Cardiac septum (tissue), 1 donor: ENCODE measurements at regions not wholly inside any gene's neighbourhood (a gene's known extent, or its start where the extent isn't known, plus 50 kb on each side); places are given as distances from the start of the nearest gene placed in this dataset.

ENCODE experiments used
- DNase-seq: peaks from one replicate; pipeline ENCODE4 v3.0.0-alpha.2; 2020; ENCODE audit warnings: low spot score
- intact Hi-C: fragments of 100-400 bp; cut with DNase I; formaldehyde crosslinking; loops from one replicate; pipeline ENCODE4 v1.14.0; 2022
- donor health status: DM: no; HTN: no; CAD: no.

GRCh38 chr20:19936466-19937200 is 80.5 kb upstream of the NAA20 start:
- DNase-seq = no peak
- intact Hi-C loops = loop anchor here (5.0 to 10.0 kb wide), 2 partner anchors 36 to 122 kb away; no protein-coding TSS in a partner anchor

GRCh38 chr20:19937218-19937617 is 79.9 kb upstream of the NAA20 start:
- peak; percentile 80 for DNase-seq
- intact Hi-C loops = loop anchor here (5.0 to 10.0 kb wide), 2 partner anchors 35 to 122 kb away; no protein-coding TSS in a partner anchor

GRCh38 chr20:19937651-19938420 is 79.3 kb upstream of the NAA20 start:
- intact Hi-C loops = loop anchor here (5.0 to 10.0 kb wide), 2 partner anchors 34 to 123 kb away; no protein-coding TSS in a partner anchor
- DNase-seq = no peak

GRCh38 chr20:19938421-19939090 is 78.6 kb upstream of the NAA20 start:
- intact Hi-C loops = loop anchor here (5.0 to 10.0 kb wide), 2 partner anchors 34 to 124 kb away; no protein-coding TSS in a partner anchor
- DNase-seq = no peak

GRCh38 chr20:19940988-19941460 is 76.1 kb upstream of the NAA20 start:
- intact Hi-C loops = loop anchor here (5.0 kb wide), 1 partner anchor 76 kb away; the partner anchor contains the start of gene NAA20
- no peak for DNase-seq

- intact Hi-C loops = loop anchor here (5.0 kb wide), 1 partner anchor 75 kb away; the partner anchor contains the start of gene NAA20
- no peak for DNase-seq
Observed at GRCh38 chr20:19942611-19943010, 74.6 kb upstream of the NAA20 start.

GRCh38 chr20:19943061-19943521 is 74.1 kb upstream of the NAA20 start:
- DNase-seq = no peak
- intact Hi-C loops = loop anchor here (5.0 kb wide), 1 partner anchor 74 kb away; the partner anchor contains the start of gene NAA20

GRCh38 chr20:19944772-19945459 is 72.2 kb upstream of the NAA20 start:
- no peak for DNase-seq
- intact Hi-C loops = loop anchor here (5.0 kb wide), 2 partner anchors 38 to 72 kb away; partner anchors contain the start of gene NAA20

- DNase-seq = no peak
- intact Hi-C loops = loop anchor here (5.0 kb wide), 1 partner anchor 39 kb away; no protein-coding TSS in a partner anchor
Observed at GRCh38 chr20:19945732-19946670, 71.2 kb upstream of the NAA20 start.

- no peak for DNase-seq
Observed at GRCh38 chr20:19947611-19948264, 69.4 kb upstream of the NAA20 start.

GRCh38 chr20:19949195-19949867 is 67.8 kb upstream of the NAA20 start:
- DNase-seq = no peak
- intact Hi-C loops = loop anchor here (5.0 kb wide), 1 partner anchor 42 kb away; no protein-coding TSS in a partner anchor

More at GRCh38 chr20:19947611-19948264, 69.4 kb upstream of the NAA20 start:
- intact Hi-C loops = loop anchor here (5.0 kb wide), 1 partner anchor 40 kb away; no protein-coding TSS in a partner anchor

GRCh38 chr20:19950042-19950441 is 67.1 kb upstream of the NAA20 start:
- intact Hi-C loops = no loop called here
- DNase-seq = no peak

- no peak for DNase-seq
- intact Hi-C loops = no loop called here
Observed at GRCh38 chr20:19952392-19952791, 64.8 kb upstream of the NAA20 start.

- no peak for DNase-seq
- intact Hi-C loops = no loop called here
Observed at GRCh38 chr20:19953606-19954005, 63.6 kb upstream of the NAA20 start.

- intact Hi-C loops = no loop called here
Observed at GRCh38 chr20:19956976-19957375, 60.2 kb upstream of the NAA20 start.

GRCh38 chr20:19958219-19958618 is 58.9 kb upstream of the NAA20 start:
- intact Hi-C loops = no loop called here
- no peak for DNase-seq

More at GRCh38 chr20:19956976-19957375, 60.2 kb upstream of the NAA20 start:
- DNase-seq = no peak

- DNase-seq = no peak
- intact Hi-C loops = no loop called here
Observed at GRCh38 chr20:19958928-19959327, 58.2 kb upstream of the NAA20 start.
